K562 (cell line): ENCODE measurements at regions not wholly inside any gene's neighbourhood (a gene's known extent, or its start where the extent isn't known, plus 50 kb on each side); places are given as distances from the start of the nearest gene placed in this dataset.
A peak's percentile ranks its signal among the peaks of the same experiment; 100 is the strongest.

Experiments used
- ATF4 ChIP-seq: fragments of 450-650 bp; formaldehyde crosslinking; IDR thresholded peaks from 2 replicates; pipeline ENCODE4 v1.4.0; 2022; ENCODE audit warnings: mild to moderate bottlenecking, moderate library complexity
- BRD4 ChIP-seq: fragments of 200-600 bp; sonication (generic); IDR thresholded peaks from 2 replicates; pipeline ENCODE4 v1.6.1; 2017; ENCODE audit warnings: inconsistent platforms
- CLOCK ChIP-seq: fragments of 250-450 bp; sonication (Bioruptor Pico); IDR thresholded peaks from 2 replicates; pipeline ENCODE4 v1.4.0; 2020; ENCODE audit warnings: mild to moderate bottlenecking, moderate library complexity, borderline replicate concordance
- EWSR1 ChIP-seq: fragments of 450-650 bp; IDR thresholded peaks from 2 replicates; pipeline ENCODE4 v1.6.1; 2018; ENCODE audit warnings: borderline replicate concordance, mild to moderate bottlenecking, low read depth, moderate library complexity; ENCODE audit not compliant: partially characterized antibody
- HDAC6 ChIP-seq: IDR thresholded peaks from 2 replicates; pipeline ENCODE4 v1.6.1; 2012; ENCODE audit warnings: low read depth, mild to moderate bottlenecking, control low read depth, inconsistent platforms, low read length, moderate library complexity
- HDAC8 ChIP-seq: fragments of 450-650 bp; IDR thresholded peaks from 2 replicates; pipeline ENCODE4 v1.6.1; 2016; ENCODE audit warnings: mild to moderate bottlenecking, missing genetic modification characterization, moderate library complexity, missing compliant biosample characterization
- NELFE ChIP-seq: IDR thresholded peaks from 2 replicates; pipeline ENCODE4 v1.6.1; 2011; ENCODE audit warnings: mild to moderate bottlenecking; ENCODE audit not compliant: insufficient read depth, insufficient read length
- NR2C1 ChIP-seq, 2 experiments: fragments of 450-650 bp; IDR thresholded peaks; 2 replicates each; pipeline ENCODE4 v1.6.1; 2017; ENCODE audit warnings: mild to moderate bottlenecking in 2 of 2, antibody characterized with exemption in 1 of 2, inconsistent platforms in 1 of 2, missing compliant biosample characterization in 1 of 2, missing genetic modification characterization in 1 of 2
- PHF8 ChIP-seq: fragments of 200-600 bp; sonication (generic); IDR thresholded peaks from 2 replicates; pipeline ENCODE4 v1.6.1; 2012; ENCODE audit warnings: mixed run types, mild to moderate bottlenecking, inconsistent platforms, low read length, moderate library complexity, borderline replicate concordance
- PYGO2 ChIP-seq: fragments of 450-650 bp; IDR thresholded peaks from 2 replicates; pipeline ENCODE4 v1.6.1; 2016; ENCODE audit warnings: mild to moderate bottlenecking, missing genetic modification characterization, moderate library complexity, missing compliant biosample characterization
- RBM39 ChIP-seq: fragments of 200-400 bp; formaldehyde crosslinking; optimal IDR thresholded peaks from 2 replicates; pipeline ENCODE3; 2018; ENCODE audit warnings: low read depth, low read length
- REST ChIP-seq, 2 experiments: fragments of 450-650 bp; formaldehyde crosslinking in 1 of 2; IDR thresholded peaks; 2 replicates each; pipeline versions ENCODE4 v1.4.0 to v1.6.1; 2014 to 2020; ENCODE audit warnings: mild to moderate bottlenecking in 2 of 2, borderline replicate concordance in 1 of 2, low read depth in 1 of 2
- SP1 ChIP-seq: sonication (generic); formaldehyde crosslinking; IDR thresholded peaks from 2 replicates; pipeline ENCODE4 v1.8.1; 2022; ENCODE audit warnings: mild to moderate bottlenecking, missing genetic modification reagents
- TRIM24 ChIP-seq, 2 experiments: fragments of 450-650 bp; IDR thresholded peaks; 2 replicates each; pipeline ENCODE4 v1.6.1; 2016
- ZKSCAN1 ChIP-seq: fragments of 150-350 bp; IDR thresholded peaks from 2 replicates; pipeline ENCODE4 v1.6.1; 2016; ENCODE audit warnings: low read depth, low read length
- ZNF212 ChIP-seq: fragments of 450-650 bp; formaldehyde crosslinking; IDR thresholded peaks from 2 replicates; pipeline ENCODE4 v1.4.0; 2020; ENCODE audit warnings: mild to moderate bottlenecking

GRCh38 chr12:74292351-74293194 lies 245.1 kb upstream of the ATXN7L3B start (continued):
- TF ChIP-seq CLOCK (CRISPR knock-in tag) (no peak), TRIM24 (IDR thresholded peaks at IDR 0.05) (peak in 1 of 2 experiments; percentile 51; a peak in 2 of 4 replicates), HDAC8 (no peak), ATF4 (CRISPR knock-in tag) (no peak), HDAC6 (no peak), PHF8 (peak; percentile 92), PYGO2 (no peak), RBM39 (no peak), NELFE (no peak), REST (IDR thresholded peaks at IDR 0.05; ENCODE audit: borderline replicate concordance) (no peak), REST (CRISPR knock-in tag; IDR thresholded peaks at IDR 0.05; ENCODE audit: low read depth) (0 out of 2 replicates have a peak, but pooled peaks have one; percentile 27), ZKSCAN1 (no peak), EWSR1 (no peak), ZNF212 (no peak), NR2C1 (IDR thresholded peaks at IDR 0.05) (no peak), NR2C1 (tag; IDR thresholded peaks at IDR 0.05) (0 out of 2 replicates have a peak, but pooled peaks have one; percentile 27), BRD4 (no peak), SP1 (CRISPR knock-in tag) (no peak)
